ENCODE measurements at regions not wholly inside any gene's neighbourhood (a gene's known extent, or its start where the extent isn't known, plus 50 kb on each side); places are given as distances from the start of the nearest gene placed in this dataset.

DNA sequence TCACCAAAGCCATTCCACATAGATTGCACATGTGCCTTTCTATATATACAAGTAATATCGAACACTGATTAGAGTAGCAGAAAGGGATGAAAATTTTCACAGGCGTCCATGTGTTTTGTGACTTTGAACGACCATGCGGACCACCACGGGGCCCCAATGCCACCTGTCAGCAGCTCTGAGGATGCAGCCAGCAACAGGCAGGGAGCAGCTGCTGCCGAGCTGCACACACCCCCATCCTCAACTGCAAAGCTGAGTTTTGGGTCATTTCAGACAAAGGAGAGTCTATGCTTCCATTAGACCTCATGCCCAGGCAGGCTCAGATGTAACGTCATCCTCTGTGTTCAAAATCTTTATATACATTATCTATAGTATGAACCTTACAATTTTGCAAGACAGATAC, 503.8 kb downstream of the IRX1 start:
- TF ChIP-seq, protein P1, sequence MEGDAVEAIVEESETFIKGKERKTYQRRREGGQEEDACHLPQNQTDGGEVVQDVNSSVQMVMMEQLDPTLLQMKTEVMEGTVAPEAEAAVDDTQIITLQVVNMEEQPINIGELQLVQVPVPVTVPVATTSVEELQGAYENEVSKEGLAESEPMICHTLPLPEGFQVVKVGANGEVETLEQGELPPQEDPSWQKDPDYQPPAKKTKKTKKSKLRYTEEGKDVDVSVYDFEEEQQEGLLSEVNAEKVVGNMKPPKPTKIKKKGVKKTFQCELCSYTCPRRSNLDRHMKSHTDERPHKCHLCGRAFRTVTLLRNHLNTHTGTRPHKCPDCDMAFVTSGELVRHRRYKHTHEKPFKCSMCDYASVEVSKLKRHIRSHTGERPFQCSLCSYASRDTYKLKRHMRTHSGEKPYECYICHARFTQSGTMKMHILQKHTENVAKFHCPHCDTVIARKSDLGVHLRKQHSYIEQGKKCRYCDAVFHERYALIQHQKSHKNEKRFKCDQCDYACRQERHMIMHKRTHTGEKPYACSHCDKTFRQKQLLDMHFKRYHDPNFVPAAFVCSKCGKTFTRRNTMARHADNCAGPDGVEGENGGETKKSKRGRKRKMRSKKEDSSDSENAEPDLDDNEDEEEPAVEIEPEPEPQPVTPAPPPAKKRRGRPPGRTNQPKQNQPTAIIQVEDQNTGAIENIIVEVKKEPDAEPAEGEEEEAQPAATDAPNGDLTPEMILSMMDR (IDR thresholded peaks at IDR 0.05) = no peak
- TF ChIP-seq POLR2AphosphoS5 (IDR thresholded peaks at IDR 0.05) = no peak
- TF ChIP-seq POLR2A (IDR thresholded peaks at IDR 0.05) = no peak
